Inflammatory macrophage (primary cell): ENCODE measurements at regions not wholly inside any gene's neighbourhood (a gene's known extent, or its start where the extent isn't known, plus 50 kb on each side); places are given as distances from the start of the nearest gene placed in this dataset.
"Not testable (repeated sequence)": the region's sequence is repeated elsewhere in the genome, so short reads cannot be mapped to it uniquely, and the experiment has no call there.

Experiments used
- DNase-seq, 2 donors: peaks; one replicate each; pipeline ENCODE4 v3.0.0-alpha.2; 2020 to 2022

- no peak for DNase-seq
Measured at GRCh38 chr3:105085506-105085905, 281.2 kb upstream of the ALCAM start.

GRCh38 chr3:105093371-105094252 lies 273.1 kb upstream of the ALCAM start:
- no peak for DNase-seq

- no peak for DNase-seq
Measured at GRCh38 chr3:105094588-105094987, 272.1 kb upstream of the ALCAM start.

- DNase-seq, result no peak
Measured at GRCh38 chr3:105096071-105096470, 270.6 kb upstream of the ALCAM start.

GRCh38 chr3:105101603-105102002 lies 265.1 kb upstream of the ALCAM start:
- DNase-seq, result no peak

GRCh38 chr3:105103139-105103538 lies 263.6 kb upstream of the ALCAM start:
- DNase-seq, result no peak

GRCh38 chr3:105108823-105109222 lies 257.9 kb upstream of the ALCAM start:
- DNase-seq, result no peak

- peak in 1 of 2 donors; percentile 19 for DNase-seq
Measured at GRCh38 chr3:105118905-105119304, 247.8 kb upstream of the ALCAM start.

- DNase-seq, result no peak
Measured at GRCh38 chr3:105119801-105120340, 246.8 kb upstream of the ALCAM start.

- no peak for DNase-seq
Measured at GRCh38 chr3:105130911-105131310, 235.8 kb upstream of the ALCAM start.

- DNase-seq, result no peak
Measured at GRCh38 chr3:105137911-105138310, 228.8 kb upstream of the ALCAM start.

- DNase-seq, result peak; percentile 59 to 94
Measured at GRCh38 chr3:105139881-105140560, 226.7 kb upstream of the ALCAM start.

- peak in 1 of 2 donors; percentile 40 for DNase-seq
Measured at GRCh38 chr3:105140899-105141367, 225.8 kb upstream of the ALCAM start.

- DNase-seq, result no peak
Measured at GRCh38 chr3:105144837-105145236, 221.9 kb upstream of the ALCAM start.

- no peak for DNase-seq
Measured at GRCh38 chr3:105145511-105145910, 221.2 kb upstream of the ALCAM start.

GRCh38 chr3:105149197-105149596 lies 217.5 kb upstream of the ALCAM start:
- not testable (repeated sequence) for DNase-seq

- no peak for DNase-seq
Measured at GRCh38 chr3:105152987-105153386, 213.7 kb upstream of the ALCAM start.

GRCh38 chr3:105154692-105155091 lies 212.0 kb upstream of the ALCAM start:
- no peak for DNase-seq

- DNase-seq, result no peak
Measured at GRCh38 chr3:105157067-105157765, 209.5 kb upstream of the ALCAM start.

GRCh38 chr3:105157766-105158085 lies 209.0 kb upstream of the ALCAM start:
- DNase-seq, result no peak

GRCh38 chr3:105158286-105158685 lies 208.4 kb upstream of the ALCAM start:
- peak; percentile 26 to 83 for DNase-seq

GRCh38 chr3:105162448-105162847 lies 204.3 kb upstream of the ALCAM start:
- DNase-seq, result no peak

GRCh38 chr3:105166893-105167292 lies 199.8 kb upstream of the ALCAM start:
- DNase-seq, result no peak
